SK-N-SH (cell line): ENCODE measurements at regions not wholly inside any gene's neighbourhood (a gene's known extent, or its start where the extent isn't known, plus 50 kb on each side); places are given as distances from the start of the nearest gene placed in this dataset.

ENCODE experiments used
- CTCF ChIA-PET: fragments of 300-600, 350-600 bp; formaldehyde crosslinking; extraction: SDS; loops from one replicate; lab custom pipeline; 2021; lab: Yijun Ruan, JAX
- POLR2A ChIA-PET: fragments of 350-600 bp; sonication (Branson Sonifier 250); formaldehyde crosslinking; extraction: SDS; loops from one replicate; lab custom pipeline; 2020; ENCODE audit warnings: antibody characterized with exemption, inconsistent platforms; lab: Yijun Ruan, JAX
- DNase-seq: peaks from one replicate; pipeline ENCODE4 v3.0.0; 2012
- H2AFZ ChIP-seq: fragments of 200-600 bp; sonication (generic); 2 replicates; pipeline ENCODE4 v1.8.1; 2016; ENCODE audit warnings: antibody characterized with exemption, mild to moderate bottlenecking, low read depth
- H3F3A ChIP-seq: fragments of 200-600 bp; sonication (generic); replicated peaks from 2 replicates; pipeline ENCODE3; 2016; ENCODE audit warnings: antibody characterized with exemption, mild to moderate bottlenecking; ENCODE audit not compliant: insufficient read depth
- H3K27ac ChIP-seq, 2 experiments: fragments of 200-500 bp in 1 of 2; fragments of 200-600 bp in 1 of 2; sonication (Bioruptor generic) in 1 of 2; sonication (generic), shearing (Covaris generic) in 1 of 2; 2 replicates each; pipeline versions ENCODE4 v1.5.1 to v1.6.1; 2014 to 2016; ENCODE audit warnings: low read depth in 2 of 2, inconsistent platforms in 1 of 2, low read length in 1 of 2, mild to moderate bottlenecking in 1 of 2, mixed read lengths in 1 of 2
- H3K27me3 ChIP-seq: fragments of 200-600 bp; sonication (generic), shearing (Covaris generic); 2 replicates; pipeline ENCODE4 v1.6.1; 2016; ENCODE audit warnings: mixed run types; ENCODE audit not compliant: insufficient read depth
- H3K36me3 ChIP-seq, 2 experiments: fragments of 200-500 bp in 1 of 2; fragments of 200-600 bp in 1 of 2; sonication (Bioruptor generic) in 1 of 2; sonication (generic) in 1 of 2; replicated peaks in 1 of 2; 2 replicates each; pipeline versions ENCODE3 to v1.5.1; 2014 to 2016; ENCODE audit warnings: low read length in 1 of 2, mild to moderate bottlenecking in 1 of 2; ENCODE audit not compliant: insufficient read depth in 2 of 2, control insufficient read depth in 1 of 2
- H3K4me1 ChIP-seq, 2 experiments: fragments of 200-500 bp in 1 of 2; fragments of 200-600 bp in 1 of 2; sonication (Bioruptor generic) in 1 of 2; sonication (generic), shearing (Covaris generic) in 1 of 2; 2 replicates each; pipeline versions ENCODE4 v1.5.1 to v1.6.1; 2014 to 2016; ENCODE audit warnings: low read depth in 1 of 2, low read length in 1 of 2, mixed run types in 1 of 2; ENCODE audit not compliant: insufficient read depth in 2 of 2, control insufficient read depth in 1 of 2
- H3K4me2 ChIP-seq: fragments of 200-600 bp; sonication (generic), shearing (Covaris generic); 2 replicates; pipeline ENCODE4 v1.6.1; 2017; ENCODE audit warnings: mixed run types
- H3K4me3 ChIP-seq, 2 experiments: fragments of 200-500 bp in 1 of 2; fragments of 200-600 bp in 1 of 2; sonication (Bioruptor generic) in 1 of 2; sonication (generic), shearing (Covaris generic) in 1 of 2; 2 replicates each; pipeline versions ENCODE4 v1.5.1 to v1.8.1; 2014 to 2016; ENCODE audit warnings: low read depth in 2 of 2, inconsistent platforms in 1 of 2, low read length in 1 of 2, mild to moderate bottlenecking in 1 of 2, mixed read lengths in 1 of 2, moderate library complexity in 1 of 2
- H3K79me2 ChIP-seq: fragments of 200-600 bp; sonication (generic); 2 replicates; pipeline ENCODE4 v1.8.1; 2017; ENCODE audit warnings: mild to moderate bottlenecking; ENCODE audit not compliant: insufficient read depth
- H3K9ac ChIP-seq: fragments of 200-600 bp; sonication (generic); 2 replicates; pipeline ENCODE4 v1.6.1; 2017; ENCODE audit warnings: mixed run types
- H3K9me2 ChIP-seq: fragments of 200-600 bp; sonication (generic); 2 replicates; pipeline ENCODE4 v1.6.1; 2017; ENCODE audit warnings: mixed run types
- H3K9me3 ChIP-seq: fragments of 200-600 bp; sonication (generic); 2 replicates; pipeline ENCODE4 v1.6.1; 2017; ENCODE audit warnings: mixed run types, mild to moderate bottlenecking, moderate library complexity
- H4K20me1 ChIP-seq: fragments of 200-600 bp; sonication (generic); 2 replicates; pipeline ENCODE4 v1.6.1; 2017; ENCODE audit warnings: mild to moderate bottlenecking, mixed run types; ENCODE audit not compliant: insufficient read depth
- EP300 ChIP-seq, 2 experiments: IDR thresholded peaks; 2 replicates each; pipeline versions ENCODE4 v1.4.0 to v1.6.1; 2012; ENCODE audit warnings: borderline replicate concordance in 1 of 2, low read depth in 1 of 2, low read length in 1 of 2
- FOXM1 ChIP-seq: IDR thresholded peaks from 2 replicates; pipeline ENCODE4 v1.4.0; 2012; ENCODE audit warnings: low read depth, mild to moderate bottlenecking
- GABPA ChIP-seq: IDR thresholded peaks from 2 replicates; pipeline ENCODE4 v1.4.0; 2012; ENCODE audit warnings: low read depth, mild to moderate bottlenecking
- JUND ChIP-seq: IDR thresholded peaks from 2 replicates; pipeline ENCODE4 v1.4.0; 2012
- MXI1 ChIP-seq: IDR thresholded peaks from 2 replicates; pipeline ENCODE4 v1.6.1; 2012; ENCODE audit warnings: mild to moderate bottlenecking, low read depth, low read length, improper control_type of control experiment
- RAD21 ChIP-seq: IDR thresholded peaks from 2 replicates; pipeline ENCODE4 v1.6.1; 2012; ENCODE audit warnings: mild to moderate bottlenecking, low read length
- RCOR1 ChIP-seq: fragments of 150-350 bp; IDR thresholded peaks from 2 replicates; pipeline ENCODE4 v1.6.1; 2017; ENCODE audit warnings: antibody characterized with exemption, low read length
- TCF12 ChIP-seq: IDR thresholded peaks from 2 replicates; pipeline ENCODE4 v1.4.0; 2012
- WGBS: methylation state at CpG from one replicate; pipeline ENCODE4 v1.1.6; 2017; ENCODE audit warnings: low lambda C conversion rate; 5-methylcytosine and 5-hydroxymethylcytosine counted together
- TF ChIP-seq, protein P1 (sequence below): IDR thresholded peaks from 2 replicates; pipeline ENCODE4; 2012
- TF ChIP-seq, protein P2 (sequence below): IDR thresholded peaks from 2 replicates; pipeline ENCODE4 v1.4.0; 2012; ENCODE audit warnings: low read depth
- TF ChIP-seq, protein P3 (sequence below): fragments of 150-350 bp; IDR thresholded peaks from 2 replicates; pipeline ENCODE4 v1.6.1; 2017; ENCODE audit warnings: antibody characterized with exemption, low read length, low read depth, borderline replicate concordance
- TF ChIP-seq, protein P4 (sequence below): fragments of 200-600 bp; sonication (generic); IDR thresholded peaks from 2 replicates; pipeline ENCODE4 v1.6.1; 2017; ENCODE audit warnings: antibody characterized with exemption, mild to moderate bottlenecking, moderate library complexity

DNA sequence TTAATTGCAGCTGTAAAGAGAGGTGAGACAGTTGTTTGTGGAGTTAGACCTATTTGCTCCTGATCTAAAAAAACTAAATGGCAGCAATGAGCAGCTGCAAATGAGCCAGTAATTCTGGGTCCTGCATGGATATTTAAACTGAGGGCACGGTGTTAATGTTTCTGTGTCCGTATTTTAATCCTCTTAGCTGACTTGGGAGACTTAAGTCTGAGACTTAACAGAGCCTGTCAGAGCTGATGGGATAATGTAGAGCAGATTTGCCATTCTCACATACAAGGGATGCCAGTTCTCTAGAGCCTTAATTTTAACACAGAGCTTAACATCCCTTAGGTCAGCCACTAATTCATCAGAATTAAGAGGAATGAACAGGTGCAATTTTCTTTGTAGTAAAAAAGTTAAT is 178.6 kb upstream of the PDE3A start:
- no peaks in the 10 kb centered on the region for H3K36me3 ChIP-seq
- DNase-seq, result peak; percentile 10
- H2AFZ ChIP-seq, result no peak overlapping the region
- peak overlapping the region in 1 of 2 experiments; percentile 65; a peak in 2 of 4 replicates for H3K27ac ChIP-seq
- no peaks in the 10 kb centered on the region; the same call in 1 of the 2 replicates for H3K9me2 ChIP-seq
- no peaks in the 10 kb centered on the region for H3K9me3 ChIP-seq
- peaks cover 8 to 11% of the 10 kb centered on the region in 2 experiments; a peak in 3 of 4 replicates for H3K4me1 ChIP-seq
- no peak overlapping the region for H3K9ac ChIP-seq
- H3K79me2 ChIP-seq, result no peaks in the 10 kb centered on the region
- no peak overlapping the region for H3K4me2 ChIP-seq
- CTCF ChIA-PET, result interaction anchor here (1.0 to 1.3 kb wide), 3 partner anchors 16 to 360 kb away, joined by 3 to 5 read pairs (median 4); no protein-coding TSS in a partner anchor
- no peaks in the 10 kb centered on the region for H4K20me1 ChIP-seq
- H3K27me3 ChIP-seq, result no peaks in the 10 kb centered on the region
- TF ChIP-seq RAD21 (0 out of 2 replicates have a peak, but pooled peaks have one; percentile 2), GABPA (no peak), MXI1 (no peak), JUND (no peak), RCOR1 (peak; percentile 70; the same call in 1 of the 2 replicates), EP300 (IDR thresholded peaks at IDR 0.05; ENCODE audit: borderline replicate concordance in 1 of 2, low read depth in 1 of 2, low read length in 1 of 2) (peak in 1 of 2 experiments; percentile 39; a peak in 1 of 4 replicates), FOXM1 (no peak), TCF12 (peak; percentile 8; the same call in 1 of the 2 replicates)
- TF ChIP-seq, protein P1, sequence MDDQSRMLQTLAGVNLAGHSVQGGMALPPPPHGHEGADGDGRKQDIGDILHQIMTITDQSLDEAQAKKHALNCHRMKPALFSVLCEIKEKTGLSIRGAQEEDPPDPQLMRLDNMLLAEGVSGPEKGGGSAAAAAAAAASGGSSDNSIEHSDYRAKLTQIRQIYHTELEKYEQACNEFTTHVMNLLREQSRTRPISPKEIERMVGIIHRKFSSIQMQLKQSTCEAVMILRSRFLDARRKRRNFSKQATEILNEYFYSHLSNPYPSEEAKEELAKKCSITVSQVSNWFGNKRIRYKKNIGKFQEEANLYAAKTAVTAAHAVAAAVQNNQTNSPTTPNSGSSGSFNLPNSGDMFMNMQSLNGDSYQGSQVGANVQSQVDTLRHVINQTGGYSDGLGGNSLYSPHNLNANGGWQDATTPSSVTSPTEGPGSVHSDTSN, result no peak
- TF ChIP-seq, protein P2, sequence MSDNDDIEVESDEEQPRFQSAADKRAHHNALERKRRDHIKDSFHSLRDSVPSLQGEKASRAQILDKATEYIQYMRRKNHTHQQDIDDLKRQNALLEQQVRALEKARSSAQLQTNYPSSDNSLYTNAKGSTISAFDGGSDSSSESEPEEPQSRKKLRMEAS, result no peak
- TF ChIP-seq, protein P3, sequence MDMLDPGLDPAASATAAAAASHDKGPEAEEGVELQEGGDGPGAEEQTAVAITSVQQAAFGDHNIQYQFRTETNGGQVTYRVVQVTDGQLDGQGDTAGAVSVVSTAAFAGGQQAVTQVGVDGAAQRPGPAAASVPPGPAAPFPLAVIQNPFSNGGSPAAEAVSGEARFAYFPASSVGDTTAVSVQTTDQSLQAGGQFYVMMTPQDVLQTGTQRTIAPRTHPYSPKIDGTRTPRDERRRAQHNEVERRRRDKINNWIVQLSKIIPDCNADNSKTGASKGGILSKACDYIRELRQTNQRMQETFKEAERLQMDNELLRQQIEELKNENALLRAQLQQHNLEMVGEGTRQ, result no peak
- TF ChIP-seq, protein P4, sequence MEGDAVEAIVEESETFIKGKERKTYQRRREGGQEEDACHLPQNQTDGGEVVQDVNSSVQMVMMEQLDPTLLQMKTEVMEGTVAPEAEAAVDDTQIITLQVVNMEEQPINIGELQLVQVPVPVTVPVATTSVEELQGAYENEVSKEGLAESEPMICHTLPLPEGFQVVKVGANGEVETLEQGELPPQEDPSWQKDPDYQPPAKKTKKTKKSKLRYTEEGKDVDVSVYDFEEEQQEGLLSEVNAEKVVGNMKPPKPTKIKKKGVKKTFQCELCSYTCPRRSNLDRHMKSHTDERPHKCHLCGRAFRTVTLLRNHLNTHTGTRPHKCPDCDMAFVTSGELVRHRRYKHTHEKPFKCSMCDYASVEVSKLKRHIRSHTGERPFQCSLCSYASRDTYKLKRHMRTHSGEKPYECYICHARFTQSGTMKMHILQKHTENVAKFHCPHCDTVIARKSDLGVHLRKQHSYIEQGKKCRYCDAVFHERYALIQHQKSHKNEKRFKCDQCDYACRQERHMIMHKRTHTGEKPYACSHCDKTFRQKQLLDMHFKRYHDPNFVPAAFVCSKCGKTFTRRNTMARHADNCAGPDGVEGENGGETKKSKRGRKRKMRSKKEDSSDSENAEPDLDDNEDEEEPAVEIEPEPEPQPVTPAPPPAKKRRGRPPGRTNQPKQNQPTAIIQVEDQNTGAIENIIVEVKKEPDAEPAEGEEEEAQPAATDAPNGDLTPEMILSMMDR, result no peak
- TF ChIP-seq, all 33 proteins: peak for 4
- no peak overlapping the region for H3K4me3 ChIP-seq
- POLR2A ChIA-PET, result no interaction called here
- peaks cover 4% of the 10 kb centered on the region for H3F3A ChIP-seq
- 45% methylated on average over 2 of the region's 2 CpGs for WGBS

DNA sequence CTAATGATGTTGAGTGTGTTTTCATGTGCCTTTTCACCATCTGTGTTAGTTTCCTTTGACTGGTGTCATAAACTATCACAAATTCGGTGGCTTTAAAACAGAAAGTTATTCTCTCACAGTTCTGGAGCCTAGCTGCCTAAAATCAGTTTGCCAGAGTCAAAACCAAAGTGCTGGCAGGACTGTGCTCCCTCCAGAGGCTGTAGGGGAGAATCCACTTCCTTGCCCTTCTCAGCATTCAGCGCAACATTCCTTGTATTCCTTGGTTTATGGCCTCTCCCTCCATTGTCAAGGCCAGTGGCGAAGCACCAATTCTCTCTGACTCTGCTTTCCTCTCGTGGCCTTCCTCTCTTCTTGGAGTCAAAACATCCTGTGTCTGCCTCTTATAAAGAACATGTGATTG is 174.2 kb upstream of the PDE3A start:
- no peak for DNase-seq
- POLR2A ChIA-PET, result no interaction called here

More for the DNA sequence above, 174.2 kb upstream of the PDE3A start:
- no peaks in the 10 kb centered on the region for H3K9me3 ChIP-seq
- no peak overlapping the region for H3K4me2 ChIP-seq
- no peak overlapping the region for H2AFZ ChIP-seq
- H3K9ac ChIP-seq, result no peak overlapping the region
- peaks cover 3% of the 10 kb centered on the region for H3F3A ChIP-seq
- no peaks in the 10 kb centered on the region for H3K79me2 ChIP-seq
- H3K9me2 ChIP-seq, result no peaks in the 10 kb centered on the region; the same call in 1 of the 2 replicates
- WGBS, result 52% methylated on average over 4 of the region's 4 CpGs
- CTCF ChIA-PET, result interaction anchor here (1.1 kb wide), 1 partner anchor 19 kb away, joined by 3 read pairs; no protein-coding TSS in a partner anchor
- TF ChIP-seq, protein P4, result peak; percentile 37
- TF ChIP-seq RAD21, result peak; percentile 41
- TF ChIP-seq JUND, result no peak
- TF ChIP-seq, all 33 proteins: peak for 2
- no peaks in the 10 kb centered on the region for H3K36me3 ChIP-seq
- H4K20me1 ChIP-seq, result no peaks in the 10 kb centered on the region
- H3K27ac ChIP-seq, result no peak overlapping the region
- H3K4me1 ChIP-seq, result peaks cover 7% of the 10 kb centered on the region in 2 experiments; a peak in 3 of 4 replicates
- no peaks in the 10 kb centered on the region for H3K27me3 ChIP-seq
- no peak overlapping the region for H3K4me3 ChIP-seq
